ENCODE measurements at regions not wholly inside any gene's neighbourhood (a gene's known extent, or its start where the extent isn't known, plus 50 kb on each side); places are given as distances from the start of the nearest gene placed in this dataset.

- TF ChIP-seq CTCF (IDR thresholded peaks at IDR 0.05) = no peak
- Histone ChIP-seq H3K4me1 (no peaks in the 10 kb centered on the region), H3K36me3 (no peaks in the 10 kb centered on the region), H3K27ac (no peak overlapping the region), H3K4me3 (no peak overlapping the region), H3K27me3 (no peaks in the 10 kb centered on the region), H3K9me3 (no peaks in the 10 kb centered on the region)
- no peak for DNase-seq (ENCODE audit: low spot score in 2 of 2)
- intact Hi-C loops (cut with DNase I) = no loop called here
Measured at GRCh38 chr3:76985645-76986044, 54.3 kb upstream of the ROBO2 start.

GRCh38 chr3:76986876-76987474 is 52.9 kb upstream of the ROBO2 start:
- H3K4me3 ChIP-seq = no peak overlapping the region
- no peaks in the 10 kb centered on the region for H3K36me3 ChIP-seq
- TF ChIP-seq CTCF (IDR thresholded peaks at IDR 0.05) = no peak
- no peaks in the 10 kb centered on the region for H3K27me3 ChIP-seq
- intact Hi-C loops (cut with DNase I) = no loop called here
- H3K9me3 ChIP-seq = no peaks in the 10 kb centered on the region
- no peaks in the 10 kb centered on the region for H3K4me1 ChIP-seq
- no peak overlapping the region for H3K27ac ChIP-seq
- no peak for DNase-seq (ENCODE audit: low spot score in 2 of 2)

All from ascending aorta (tissue), 2 donors.